Fibroblast of pulmonary artery (primary cell): ENCODE measurements at regions not wholly inside any gene's neighbourhood (a gene's known extent, or its start where the extent isn't known, plus 50 kb on each side); places are given as distances from the start of the nearest gene placed in this dataset.

Experiments
- DNase-seq: peaks from one replicate; pipeline ENCODE4 v3.0.0-alpha.2; 2010; ENCODE audit warnings: low read depth
- H3K4me3 ChIP-seq: replicated peaks from 2 replicates; pipeline ENCODE4 v1.5.1; 2011; ENCODE audit warnings: low read depth, mild to moderate bottlenecking, control low read depth, low read length, moderate library complexity
- TF ChIP-seq, protein P1 (sequence below): IDR thresholded peaks from 2 replicates; pipeline ENCODE4 v1.5.1; 2011; ENCODE audit warnings: mild to moderate bottlenecking, control low read depth, low read length, inconsistent platforms; ENCODE audit errors: missing control alignments

- no peak overlapping the region for H3K4me3 ChIP-seq
- DNase-seq = no peak
- TF ChIP-seq, protein P1, sequence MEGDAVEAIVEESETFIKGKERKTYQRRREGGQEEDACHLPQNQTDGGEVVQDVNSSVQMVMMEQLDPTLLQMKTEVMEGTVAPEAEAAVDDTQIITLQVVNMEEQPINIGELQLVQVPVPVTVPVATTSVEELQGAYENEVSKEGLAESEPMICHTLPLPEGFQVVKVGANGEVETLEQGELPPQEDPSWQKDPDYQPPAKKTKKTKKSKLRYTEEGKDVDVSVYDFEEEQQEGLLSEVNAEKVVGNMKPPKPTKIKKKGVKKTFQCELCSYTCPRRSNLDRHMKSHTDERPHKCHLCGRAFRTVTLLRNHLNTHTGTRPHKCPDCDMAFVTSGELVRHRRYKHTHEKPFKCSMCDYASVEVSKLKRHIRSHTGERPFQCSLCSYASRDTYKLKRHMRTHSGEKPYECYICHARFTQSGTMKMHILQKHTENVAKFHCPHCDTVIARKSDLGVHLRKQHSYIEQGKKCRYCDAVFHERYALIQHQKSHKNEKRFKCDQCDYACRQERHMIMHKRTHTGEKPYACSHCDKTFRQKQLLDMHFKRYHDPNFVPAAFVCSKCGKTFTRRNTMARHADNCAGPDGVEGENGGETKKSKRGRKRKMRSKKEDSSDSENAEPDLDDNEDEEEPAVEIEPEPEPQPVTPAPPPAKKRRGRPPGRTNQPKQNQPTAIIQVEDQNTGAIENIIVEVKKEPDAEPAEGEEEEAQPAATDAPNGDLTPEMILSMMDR = no peak
Observed at GRCh38 chr2:161522796-161523195, 101.4 kb upstream of the SLC4A10 start.

DNA sequence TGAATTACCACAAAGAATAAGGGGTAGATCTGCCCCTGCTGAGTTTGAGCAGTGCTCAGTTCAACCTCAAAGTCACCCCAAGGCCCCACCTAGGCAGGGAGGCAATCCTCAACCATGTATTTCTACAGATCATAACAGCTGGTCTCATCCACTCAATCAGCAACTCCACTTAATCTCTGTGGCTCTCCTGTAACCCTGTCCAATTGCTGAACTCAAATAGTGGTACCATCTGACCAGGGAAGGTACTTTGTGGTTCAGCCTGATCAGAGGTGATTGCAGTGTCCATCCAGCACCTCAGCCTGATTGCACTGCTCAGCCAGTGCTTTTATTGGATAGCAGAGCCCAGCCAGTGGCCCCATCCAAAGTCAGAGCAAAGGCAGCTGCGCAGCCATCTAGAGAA lies 91.0 kb upstream of the SLC4A10 start:
- H3K4me3 ChIP-seq = no peak overlapping the region
- no peak for DNase-seq
- TF ChIP-seq, protein P1 = no peak

GRCh38 chr2:161546635-161547034 lies 77.6 kb upstream of the SLC4A10 start:
- no peak for DNase-seq
- H3K4me3 ChIP-seq = no peak overlapping the region
- TF ChIP-seq, protein P1 = no peak

- no peak overlapping the region for H3K4me3 ChIP-seq
- no peak for DNase-seq
- TF ChIP-seq, protein P1 = no peak
Observed at GRCh38 chr2:161547130-161547529, 77.1 kb upstream of the SLC4A10 start.

GRCh38 chr2:161552015-161552414 lies 72.2 kb upstream of the SLC4A10 start:
- H3K4me3 ChIP-seq = no peak overlapping the region
- TF ChIP-seq, protein P1 = no peak
- DNase-seq = no peak

DNA sequence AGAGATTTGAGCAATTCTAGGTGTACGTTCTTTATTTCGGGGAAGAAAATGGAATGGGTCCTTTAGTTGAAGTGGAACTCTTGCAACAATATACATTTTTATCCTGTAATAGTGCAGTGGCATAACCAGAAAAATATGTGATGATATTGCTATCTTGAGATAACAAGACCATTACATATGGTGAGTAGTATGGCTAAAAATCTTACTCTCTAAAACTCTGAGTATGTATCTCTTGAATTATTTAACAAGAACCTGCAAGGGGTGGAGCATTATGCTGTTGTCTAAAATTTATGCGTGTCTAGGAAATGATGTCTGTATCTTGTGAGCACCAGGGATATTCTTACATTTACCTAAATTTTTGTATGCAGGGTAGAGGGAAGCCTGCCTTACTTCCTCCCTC lies 68.4 kb upstream of the SLC4A10 start:
- TF ChIP-seq, protein P1 = no peak
- no peak overlapping the region for H3K4me3 ChIP-seq

GRCh38 chr2:161556440-161556839 lies 67.8 kb upstream of the SLC4A10 start:
- peak; percentile 0 for DNase-seq
- TF ChIP-seq, protein P1 = no peak
- no peak overlapping the region for H3K4me3 ChIP-seq

More for the DNA sequence above, 68.4 kb upstream of the SLC4A10 start:
- DNase-seq = no peak
